Esophagus squamous epithelium (tissue), 4 donors: ENCODE measurements at regions not wholly inside any gene's neighbourhood (a gene's known extent, or its start where the extent isn't known, plus 50 kb on each side); places are given as distances from the start of the nearest gene placed in this dataset.
"Not testable (repeated sequence)": the region's sequence is repeated elsewhere in the genome, so short reads cannot be mapped to it uniquely, and the experiment has no call there.

Experiments
- POLR2A ChIP-seq, 4 donors: fragments of 450-650 bp; IDR thresholded peaks; one replicate each; pipeline ENCODE4 v1.6.1; 2017; ENCODE audit warnings: antibody characterized with exemption in 4 of 4, mild to moderate bottlenecking in 4 of 4, moderate library complexity in 3 of 4
- TF ChIP-seq, protein P1 (sequence below), 6 experiments: fragments of 450-650 bp in 4 of 6; fragments of 200-600 bp in 2 of 6; sonication (generic) in 2 of 6; IDR thresholded peaks; one replicate each; pipeline ENCODE4 v1.5.1; 2016 to 2019; ENCODE audit warnings: antibody characterized with exemption in 6 of 6, mild to moderate bottlenecking in 4 of 6, moderate library complexity in 4 of 6

DNA sequence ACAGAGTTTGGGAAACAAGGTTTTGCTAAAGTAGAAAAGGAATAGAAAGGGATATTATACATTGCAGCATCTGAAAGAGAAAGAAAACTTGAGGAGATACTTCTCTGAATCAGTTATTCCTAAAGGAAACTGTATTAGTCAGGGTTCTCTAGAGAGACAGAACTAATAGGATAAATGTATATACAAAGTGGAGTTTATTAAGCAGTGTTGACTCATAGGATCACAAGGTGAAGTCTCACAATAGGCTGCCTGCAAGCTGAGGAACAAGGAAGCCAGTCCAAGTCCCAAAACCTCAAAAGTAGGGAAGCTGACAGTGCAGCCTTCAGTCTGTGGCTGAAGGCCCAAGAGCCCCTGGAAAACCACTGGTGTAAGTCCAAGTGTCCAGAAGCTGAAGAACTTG is 167.6 kb upstream of the TMEM106B start:
- TF ChIP-seq, protein P1, sequence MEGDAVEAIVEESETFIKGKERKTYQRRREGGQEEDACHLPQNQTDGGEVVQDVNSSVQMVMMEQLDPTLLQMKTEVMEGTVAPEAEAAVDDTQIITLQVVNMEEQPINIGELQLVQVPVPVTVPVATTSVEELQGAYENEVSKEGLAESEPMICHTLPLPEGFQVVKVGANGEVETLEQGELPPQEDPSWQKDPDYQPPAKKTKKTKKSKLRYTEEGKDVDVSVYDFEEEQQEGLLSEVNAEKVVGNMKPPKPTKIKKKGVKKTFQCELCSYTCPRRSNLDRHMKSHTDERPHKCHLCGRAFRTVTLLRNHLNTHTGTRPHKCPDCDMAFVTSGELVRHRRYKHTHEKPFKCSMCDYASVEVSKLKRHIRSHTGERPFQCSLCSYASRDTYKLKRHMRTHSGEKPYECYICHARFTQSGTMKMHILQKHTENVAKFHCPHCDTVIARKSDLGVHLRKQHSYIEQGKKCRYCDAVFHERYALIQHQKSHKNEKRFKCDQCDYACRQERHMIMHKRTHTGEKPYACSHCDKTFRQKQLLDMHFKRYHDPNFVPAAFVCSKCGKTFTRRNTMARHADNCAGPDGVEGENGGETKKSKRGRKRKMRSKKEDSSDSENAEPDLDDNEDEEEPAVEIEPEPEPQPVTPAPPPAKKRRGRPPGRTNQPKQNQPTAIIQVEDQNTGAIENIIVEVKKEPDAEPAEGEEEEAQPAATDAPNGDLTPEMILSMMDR (IDR thresholded peaks at IDR 0.05) = not testable (repeated sequence)
- not testable (repeated sequence) for TF ChIP-seq POLR2A (IDR thresholded peaks at IDR 0.05)
